ELR (cell line): ENCODE measurements at regions not wholly inside any gene's neighbourhood (a gene's known extent, or its start where the extent isn't known, plus 50 kb on each side); places are given as distances from the start of the nearest gene placed in this dataset.

ENCODE experiments used
- DNase-seq: peaks from one replicate; pipeline ENCODE4 v3.0.0-alpha.2; 2015; ENCODE audit warnings: low read depth

GRCh38 chr6:96465321-96465903 lies 56.2 kb upstream of the UFL1 start:
- DNase-seq, result no peak

- no peak for DNase-seq
These were observed 55.3 kb upstream of the UFL1 start for GRCh38 chr6:96466147-96466863.

GRCh38 chr6:96467814-96468213 lies 53.8 kb upstream of the UFL1 start:
- no peak for DNase-seq

- no peak for DNase-seq
These were observed 53.3 kb upstream of the UFL1 start for GRCh38 chr6:96468281-96468680.

GRCh38 chr6:96468681-96469224 lies 52.9 kb upstream of the UFL1 start:
- peak; percentile 4 for DNase-seq

- no peak for DNase-seq
These were observed 52.3 kb upstream of the UFL1 start for GRCh38 chr6:96469312-96469711.

- DNase-seq, result no peak
These were observed 51.3 kb upstream of the UFL1 start for GRCh38 chr6:96470296-96470695.
